GM21390 (cell line): ENCODE measurements at regions not wholly inside any gene's neighbourhood (a gene's known extent, or its start where the extent isn't known, plus 50 kb on each side); places are given as distances from the start of the nearest gene placed in this dataset.

ENCODE experiments used
- ATAC-seq: cut with Tn5 transposase; IDR thresholded peaks from one replicate; pipeline ENCODE4 v1.9.1; 2021; ENCODE audit not compliant: unreplicated experiment

DNA sequence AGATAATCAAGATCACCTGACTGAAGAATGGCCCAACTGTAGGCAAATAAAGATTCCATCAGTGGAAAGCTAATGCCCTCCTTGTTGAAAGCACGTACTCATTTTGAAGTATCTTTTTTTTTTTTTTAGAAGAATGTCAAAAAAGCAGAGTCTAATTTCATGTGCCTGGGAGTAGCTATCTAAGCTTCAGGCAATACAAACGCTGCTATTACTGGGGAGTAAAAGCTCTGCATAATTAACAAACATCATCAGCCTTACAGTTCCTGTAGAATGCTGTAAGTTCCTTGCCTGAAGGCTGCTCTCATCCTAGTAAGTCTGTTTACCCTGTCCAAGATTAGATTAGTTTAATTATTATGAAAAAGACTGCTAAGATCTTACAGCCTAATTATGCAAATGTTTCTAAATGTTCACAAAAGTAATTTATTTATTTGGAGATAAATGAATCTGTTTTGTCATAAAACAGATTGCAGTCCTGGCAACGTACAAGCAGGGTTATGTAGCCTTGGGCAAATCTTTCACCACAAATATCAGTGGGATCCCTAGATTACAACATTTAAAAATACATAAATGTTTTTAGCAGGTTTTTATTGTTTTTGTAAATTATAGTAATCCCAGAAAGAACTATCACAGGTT is 451.3 kb upstream of the AGTR1 start:
- no peak for ATAC-seq

DNA sequence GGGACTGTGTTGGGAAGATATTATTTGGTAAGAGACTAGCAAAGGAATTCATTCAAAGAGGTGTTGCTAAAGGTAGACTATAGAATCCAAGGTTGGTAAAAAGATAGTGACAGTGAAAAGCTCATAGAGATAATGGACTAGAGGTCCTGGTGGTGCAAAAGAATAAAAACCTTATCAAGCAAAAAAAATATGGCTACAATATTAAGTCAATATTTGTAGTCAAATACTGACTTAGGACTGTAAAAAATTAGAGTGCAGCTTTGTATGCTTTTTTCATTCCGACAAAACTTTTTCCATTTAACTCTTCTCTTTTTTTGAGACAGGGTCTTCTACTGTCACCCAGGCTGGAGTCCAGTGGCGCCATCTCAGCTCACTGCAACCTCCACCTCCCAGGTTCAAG is 444.0 kb upstream of the AGTR1 start:
- ATAC-seq, result no peak

DNA sequence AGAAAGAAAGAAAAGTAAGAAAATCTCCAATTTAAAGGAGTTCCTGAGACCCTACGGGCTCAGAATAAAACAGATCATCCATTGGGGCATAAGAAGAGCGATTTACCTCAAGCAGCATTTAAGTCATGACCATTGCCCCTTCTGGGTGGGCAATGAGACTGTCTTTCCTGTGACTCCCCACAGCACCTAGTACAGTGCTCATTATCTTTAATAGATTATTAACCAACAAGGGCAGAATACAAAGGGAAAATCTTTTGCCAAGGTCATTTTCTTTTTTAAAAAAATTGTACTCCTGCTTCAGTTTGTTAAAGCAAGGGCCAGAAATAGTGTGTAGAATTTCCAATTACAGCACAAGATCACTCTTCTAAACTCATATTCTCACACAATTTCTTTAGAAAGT is 443.3 kb upstream of the AGTR1 start:
- no peak for ATAC-seq

DNA sequence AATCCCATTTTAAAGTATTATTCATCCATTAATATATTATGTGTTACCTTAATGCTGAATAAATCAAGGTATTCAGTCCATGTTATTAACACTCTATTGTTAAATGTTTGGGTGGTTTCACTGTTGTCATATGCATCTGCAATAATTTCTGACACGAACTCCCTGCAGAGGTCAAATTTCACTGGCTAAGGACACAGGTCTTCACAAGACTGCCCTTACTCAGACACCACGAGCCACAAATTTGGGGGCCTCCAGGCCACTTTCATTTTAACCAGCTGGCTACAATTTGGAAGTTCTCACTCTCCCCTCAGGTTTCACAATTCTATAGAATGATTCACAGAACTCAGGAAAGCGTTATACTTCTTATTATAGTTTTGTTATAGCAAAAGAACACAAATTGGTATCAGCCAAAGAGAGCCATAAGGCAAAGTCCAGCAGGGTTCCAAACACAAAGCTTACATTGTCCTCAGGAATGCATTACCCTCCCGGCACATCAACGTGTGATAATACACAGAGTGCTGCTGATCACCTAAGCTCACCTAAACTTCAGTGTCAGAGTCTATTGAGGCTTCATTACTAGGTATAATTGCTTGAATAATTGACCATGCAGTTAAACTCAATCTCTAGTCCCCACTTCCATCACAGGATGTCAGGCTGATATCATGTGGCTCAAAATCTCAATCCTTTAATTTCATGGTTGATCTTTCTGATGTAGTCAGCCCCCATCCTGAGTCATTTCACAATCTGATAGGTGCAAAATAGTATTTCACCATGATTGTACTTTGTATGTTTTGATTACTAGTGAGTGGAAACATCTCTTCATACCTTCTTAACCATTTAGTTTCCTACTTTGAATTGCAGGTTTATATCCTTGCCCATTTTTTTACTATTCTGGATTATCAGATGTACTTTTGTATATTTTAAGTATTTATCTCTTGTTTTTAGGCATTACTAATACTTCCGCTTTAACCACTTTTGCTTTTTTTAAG is 441.4 kb upstream of the AGTR1 start:
- ATAC-seq, result no peak

DNA sequence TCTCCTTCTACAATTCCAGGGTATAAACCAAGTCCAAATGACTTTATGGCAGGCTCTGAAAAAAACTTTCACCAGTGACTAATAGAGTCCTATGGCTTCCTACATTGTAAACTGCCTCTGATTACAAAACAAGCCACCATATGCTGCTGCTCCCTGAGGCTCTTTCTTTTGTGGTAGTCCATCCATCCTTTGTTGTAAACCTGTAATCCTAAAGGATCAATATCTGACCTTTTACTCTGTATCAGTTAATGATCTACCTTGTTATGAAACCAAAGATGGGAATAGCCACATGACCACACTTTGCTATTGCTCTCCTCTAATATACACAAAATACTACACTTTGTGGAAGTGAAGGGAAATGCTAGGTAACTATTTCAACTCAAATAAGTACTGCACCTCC is 434.7 kb upstream of the AGTR1 start:
- ATAC-seq, result no peak

DNA sequence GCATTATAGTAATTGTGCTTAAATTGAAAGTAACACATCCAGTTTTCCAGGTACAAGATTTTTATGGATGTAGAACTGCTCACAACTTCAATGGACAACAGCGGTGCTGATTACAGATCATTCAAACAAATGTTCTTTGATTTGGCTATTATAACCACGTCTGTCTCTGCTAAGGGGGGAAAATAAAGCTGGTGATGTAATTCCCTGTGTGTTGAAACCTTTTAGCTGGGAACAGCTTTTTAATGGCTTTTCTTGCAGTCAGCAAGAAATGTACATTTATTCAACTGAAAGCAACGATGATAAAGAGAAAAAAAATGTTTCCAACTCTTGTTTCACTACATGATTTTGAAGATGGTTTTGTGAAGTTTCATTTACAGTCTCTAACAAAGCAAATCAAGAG is 431.9 kb upstream of the AGTR1 start:
- no peak for ATAC-seq

DNA sequence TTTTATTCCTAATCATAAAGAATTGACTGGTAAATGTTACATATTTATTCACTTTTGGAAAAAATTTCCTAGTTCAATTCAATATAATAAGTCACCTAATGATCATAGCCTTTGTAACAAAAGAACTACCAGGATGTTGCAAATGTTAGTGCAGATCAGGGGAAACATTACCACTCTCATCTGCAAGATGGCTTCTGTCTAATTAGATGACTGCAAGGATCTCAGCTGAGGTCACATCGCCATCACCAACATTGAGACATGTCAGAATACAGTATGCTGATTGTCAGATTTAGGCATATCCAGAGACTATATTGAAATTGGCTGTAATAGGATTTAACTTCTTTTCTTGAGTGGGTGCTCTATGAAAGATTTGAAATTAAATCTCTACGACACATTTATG is 431.4 kb upstream of the AGTR1 start:
- ATAC-seq, result no peak

DNA sequence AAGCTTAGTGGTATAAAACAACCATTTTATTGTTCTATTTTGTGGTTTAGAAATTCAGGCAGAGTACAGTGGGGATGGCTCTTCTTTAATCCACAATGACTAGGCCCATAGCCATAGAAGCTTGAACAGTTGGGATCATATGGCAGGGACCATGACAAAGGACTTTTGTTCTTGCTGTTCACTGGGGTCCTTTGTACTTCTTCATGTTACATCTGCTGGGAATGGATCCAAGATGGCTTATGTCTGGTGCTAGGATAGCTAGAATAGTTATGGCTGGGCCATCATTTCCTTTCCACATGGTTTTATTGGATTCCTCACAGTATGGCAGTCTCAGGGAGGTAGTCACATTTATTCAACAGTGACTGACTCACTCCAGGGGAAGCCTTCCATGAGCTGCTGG is 427.9 kb upstream of the AGTR1 start:
- no peak for ATAC-seq

DNA sequence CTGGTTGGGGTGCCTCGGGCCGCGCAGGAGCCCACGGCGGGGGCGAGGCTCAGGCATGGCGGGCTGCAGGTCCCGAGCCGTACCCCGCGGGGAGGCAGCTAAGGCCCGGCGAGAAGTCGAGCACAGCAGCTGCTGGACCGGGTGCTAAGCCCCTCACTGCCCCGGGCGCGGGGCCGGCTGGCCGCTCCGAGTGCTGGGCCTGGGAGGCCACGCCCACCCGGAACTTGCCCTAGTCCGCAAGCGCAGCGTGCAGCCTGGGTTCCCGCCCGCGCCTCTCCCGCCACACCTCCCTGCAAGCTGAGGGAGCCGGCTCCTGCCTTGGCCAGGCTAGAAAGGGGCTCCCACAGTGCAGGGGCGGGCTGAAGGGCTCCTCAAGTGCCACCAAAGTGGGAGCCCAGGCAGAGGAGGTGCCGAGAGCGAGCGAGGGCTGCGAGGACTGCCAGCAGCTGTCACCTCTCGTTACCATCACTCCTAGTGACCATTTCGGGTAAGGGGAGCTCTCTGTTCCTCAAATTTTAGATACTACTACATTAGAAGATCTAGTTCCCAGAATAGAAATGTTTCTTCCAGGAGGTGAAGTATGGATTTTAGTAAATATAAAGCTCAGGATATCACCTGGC is 417.0 kb upstream of the AGTR1 start:
- ATAC-seq, result no peak

DNA sequence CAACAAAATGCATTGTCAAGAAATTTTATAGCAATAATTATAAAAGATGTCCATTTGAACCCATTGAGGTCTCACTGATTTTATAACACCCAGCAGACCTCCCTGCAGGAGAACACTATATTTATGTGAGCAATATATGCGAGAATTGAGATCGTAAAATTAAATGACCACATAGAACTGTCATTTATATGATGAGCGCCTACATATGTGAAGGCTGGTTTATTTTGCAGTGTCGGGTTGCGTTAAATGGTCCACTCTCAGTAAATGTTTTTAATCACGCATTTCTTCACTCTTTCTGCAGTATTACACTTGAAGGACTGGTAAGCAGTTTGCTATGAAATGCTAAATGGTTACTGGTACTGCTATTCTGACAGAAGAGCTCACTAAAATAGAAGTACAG is 408.5 kb upstream of the AGTR1 start:
- ATAC-seq, result no peak

DNA sequence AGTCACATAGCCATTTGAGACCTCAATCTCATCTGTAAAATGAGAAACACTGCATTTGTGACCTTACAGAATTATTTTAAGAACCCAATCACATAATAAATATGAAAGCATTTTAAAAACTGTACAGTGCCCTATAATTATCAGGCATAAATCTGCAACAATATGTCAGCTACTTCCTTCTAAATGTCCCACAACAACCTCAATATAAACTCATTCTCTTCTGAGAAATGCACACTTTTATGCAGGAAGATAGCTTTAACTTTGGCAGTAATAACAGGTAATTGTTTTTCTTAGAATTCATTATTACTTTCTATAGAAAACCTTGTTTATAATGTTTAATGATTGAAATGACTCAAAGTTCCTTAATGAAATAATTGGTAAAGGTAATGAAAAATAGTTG is 400.7 kb upstream of the AGTR1 start:
- ATAC-seq, result no peak

DNA sequence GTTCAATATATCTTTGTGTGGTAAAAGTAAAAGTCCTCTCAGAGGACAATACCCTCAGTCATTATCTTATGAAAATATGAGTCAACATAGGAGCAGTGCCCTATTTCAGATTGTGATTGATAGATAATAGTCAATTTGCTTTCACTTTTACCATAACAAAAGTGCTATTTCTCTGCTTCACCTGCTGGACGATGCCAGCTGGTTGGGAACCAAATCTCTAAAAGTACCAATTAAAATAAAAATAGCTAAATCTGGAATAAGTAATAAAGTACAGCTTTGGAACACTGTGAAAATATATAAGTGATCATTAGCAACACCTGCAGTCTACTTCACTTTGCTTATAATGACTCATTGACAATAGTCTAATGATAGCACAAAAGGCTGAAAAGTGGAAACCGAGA is 390.3 kb upstream of the AGTR1 start:
- peak; percentile 66 for ATAC-seq

DNA sequence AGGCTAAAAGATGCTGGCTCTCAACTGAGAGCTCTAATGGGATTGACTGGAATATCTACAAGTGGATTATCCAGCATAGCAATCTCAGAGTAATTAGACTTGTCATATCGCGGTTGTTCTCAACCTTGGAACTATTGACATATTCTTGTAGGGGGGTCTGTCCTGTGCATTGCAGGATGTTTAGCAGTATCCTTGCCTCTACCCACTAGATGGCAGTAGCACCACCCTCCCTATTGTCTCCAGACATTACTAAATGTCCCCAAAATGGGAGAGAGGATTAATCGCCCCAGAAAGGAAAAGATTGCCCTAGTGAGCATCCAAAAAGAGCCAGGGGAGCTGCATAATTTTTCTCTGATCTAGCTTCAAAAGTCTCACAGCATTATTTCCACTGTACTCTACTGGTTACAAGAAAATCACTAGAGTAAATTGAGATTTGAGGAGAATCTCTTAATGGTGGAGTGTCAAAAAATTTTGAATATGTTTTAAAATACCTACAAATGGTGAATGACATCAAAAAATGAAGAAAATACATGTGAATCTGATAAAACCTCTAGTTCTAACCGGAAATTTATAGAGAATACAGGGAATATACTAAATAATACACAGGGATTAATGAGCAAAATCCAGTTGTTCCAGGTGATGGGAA is 388.2 kb upstream of the AGTR1 start:
- peak; percentile 86 for ATAC-seq

DNA sequence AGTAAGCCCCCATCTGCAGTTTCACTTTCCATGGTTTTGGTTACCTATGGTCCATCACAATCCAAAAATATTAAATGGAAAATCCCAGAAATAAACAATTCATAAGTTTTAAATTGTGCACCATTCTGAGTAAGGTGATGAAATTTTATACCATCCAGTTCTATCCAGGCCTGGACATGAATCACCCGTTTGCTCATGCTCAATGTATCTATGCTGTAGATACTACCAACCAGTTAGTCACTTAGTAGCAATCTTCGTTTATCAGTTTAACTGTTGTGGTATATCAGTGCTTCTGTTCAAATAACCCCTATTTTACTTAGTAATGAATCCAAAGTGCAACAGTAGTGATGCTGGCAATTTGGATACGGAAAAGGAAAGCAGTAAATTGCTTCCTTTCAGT is 381.9 kb upstream of the AGTR1 start:
- ATAC-seq, result no peak

DNA sequence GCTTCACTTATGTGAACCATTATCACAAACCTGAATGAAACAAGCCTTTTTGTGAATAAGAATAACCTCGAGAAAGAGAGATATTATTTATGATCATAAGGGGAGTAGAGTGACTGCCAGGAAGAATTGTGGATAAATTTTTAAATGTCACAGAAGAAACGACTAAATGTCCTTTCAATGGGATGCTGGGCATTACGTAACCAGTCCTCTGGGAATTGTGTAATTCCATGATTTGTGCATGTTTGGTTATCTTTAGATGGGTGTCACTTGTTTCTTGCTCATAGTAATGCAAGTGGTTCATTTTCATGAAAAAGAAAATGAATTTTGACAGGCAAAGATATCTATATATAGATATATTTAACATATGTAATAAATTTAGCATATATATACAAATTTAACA is 379.5 kb upstream of the AGTR1 start:
- no peak for ATAC-seq

DNA sequence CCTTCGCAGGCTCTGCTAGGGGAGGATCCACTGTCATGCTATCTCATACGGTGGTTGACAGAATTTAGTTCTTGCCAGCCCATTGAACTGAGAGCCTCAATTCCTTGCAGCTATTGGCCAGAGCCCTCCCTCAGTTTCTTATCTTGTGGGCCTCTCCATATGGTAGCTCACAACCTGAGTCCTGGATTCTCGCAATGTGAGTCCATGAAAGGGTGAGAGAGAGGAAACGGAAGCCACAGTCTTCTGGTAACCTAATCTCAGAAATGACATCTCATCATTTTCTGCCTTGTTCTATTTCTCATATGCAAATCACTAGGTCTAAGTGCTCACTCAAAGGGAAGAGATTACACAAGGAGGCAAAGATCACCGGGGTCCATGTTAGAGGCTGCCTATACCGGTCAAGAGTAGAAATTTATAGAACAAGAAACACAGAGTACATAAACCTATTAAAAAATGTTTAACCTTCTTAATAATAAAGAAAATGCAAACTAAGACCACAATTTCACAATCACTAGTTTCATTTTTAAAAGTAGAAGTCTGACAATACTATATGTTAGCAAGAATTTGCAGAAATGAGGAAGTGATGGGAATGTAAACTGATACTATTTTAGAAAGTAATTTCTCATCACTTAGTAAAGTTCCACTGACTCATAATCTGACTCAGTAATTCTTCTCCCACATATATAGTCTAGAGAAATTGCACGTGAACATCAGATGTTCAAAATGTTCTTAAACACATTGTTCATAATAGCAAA is 378.4 kb upstream of the AGTR1 start:
- ATAC-seq, result peak; percentile 92

DNA sequence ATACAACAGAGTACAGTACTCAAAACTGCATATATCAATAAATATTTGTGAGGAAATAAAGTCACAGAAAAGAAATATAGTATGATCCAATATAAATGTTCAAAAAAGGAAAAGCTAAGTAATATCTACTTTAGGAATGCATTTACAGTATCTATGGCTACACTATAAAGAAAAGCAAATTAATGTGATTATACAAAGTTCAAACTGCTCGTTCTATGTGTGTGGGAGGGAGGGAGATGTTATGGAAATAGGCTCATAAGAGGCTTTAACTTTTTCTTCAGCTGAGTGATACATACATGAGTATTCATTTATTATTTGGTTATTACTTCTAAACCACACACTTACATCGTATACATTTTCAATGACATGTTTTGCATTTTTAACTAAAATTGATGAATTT is 377.7 kb upstream of the AGTR1 start:
- ATAC-seq, result no peak

DNA sequence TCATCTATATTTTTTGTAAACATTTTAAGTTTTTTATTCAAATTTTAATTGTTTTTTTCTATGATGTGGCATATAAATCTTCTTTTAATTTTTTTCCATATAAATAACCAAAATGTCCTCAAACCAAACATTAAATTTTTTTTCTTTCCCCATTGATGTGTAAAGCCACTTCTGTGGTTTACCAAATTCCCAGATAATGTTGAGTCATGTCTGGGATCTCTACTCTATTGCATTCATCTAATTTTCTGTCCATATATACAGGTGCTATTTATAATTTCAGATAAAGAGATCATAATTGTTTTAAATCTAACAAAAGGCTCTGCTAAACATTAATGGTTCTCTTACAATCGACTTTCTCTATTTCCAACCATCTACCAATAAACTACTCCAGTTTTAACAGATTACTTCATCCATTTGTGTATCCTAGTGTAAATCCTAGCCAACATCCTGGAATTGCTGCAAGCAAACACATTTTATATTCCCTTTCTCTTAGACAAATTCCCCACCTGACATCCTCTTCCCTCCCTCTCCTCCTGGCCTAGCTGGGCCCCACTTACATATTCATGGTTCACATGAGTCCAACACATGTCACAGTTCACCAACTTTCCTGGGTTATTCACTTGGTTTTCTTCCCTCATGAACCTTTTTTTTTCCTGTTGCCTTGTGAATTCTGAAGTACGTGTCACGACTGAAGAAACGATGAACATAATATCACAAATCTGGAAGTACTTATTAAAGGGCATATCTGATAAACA is 368.0 kb upstream of the AGTR1 start:
- ATAC-seq, result no peak

DNA sequence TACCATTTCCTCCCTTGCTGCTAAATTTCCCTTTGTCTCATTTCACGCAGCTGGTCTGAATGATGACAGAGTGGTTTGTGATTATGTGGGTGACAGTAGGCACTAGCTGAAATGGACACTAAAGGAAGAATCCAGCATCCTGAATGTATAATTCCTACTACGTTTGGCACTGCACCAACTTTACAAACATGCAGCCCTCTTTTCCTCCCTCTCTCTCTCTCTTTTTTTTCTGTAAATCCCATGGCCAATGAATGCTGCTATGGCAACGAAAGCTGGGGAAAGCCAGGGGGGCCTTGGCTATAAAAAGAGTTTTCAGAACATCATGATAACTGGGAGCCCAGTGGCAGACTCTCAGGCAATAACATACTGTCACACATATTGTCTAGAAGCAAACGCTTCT is 367.2 kb upstream of the AGTR1 start:
- ATAC-seq, result no peak
